SK-N-SH (cell line): ENCODE measurements at regions not wholly inside any gene's neighbourhood (a gene's known extent, or its start where the extent isn't known, plus 50 kb on each side); places are given as distances from the start of the nearest gene placed in this dataset.

Source experiments
- CHD2 ChIP-seq: fragments of 150-350 bp; IDR thresholded peaks from 2 replicates; pipeline ENCODE4 v1.6.1; 2018; ENCODE audit warnings: low read length; ENCODE audit not compliant: partially characterized antibody
- CTCF ChIP-seq: fragments of 200-600 bp; sonication (generic); IDR thresholded peaks from 2 replicates; pipeline ENCODE4 v1.6.1; 2017; ENCODE audit warnings: antibody characterized with exemption, mild to moderate bottlenecking, moderate library complexity
- ELF1 ChIP-seq: IDR thresholded peaks from 2 replicates; pipeline ENCODE4 v1.4.0; 2012
- EP300 ChIP-seq, 2 experiments: IDR thresholded peaks; 2 replicates each; pipeline versions ENCODE4 v1.4.0 to v1.6.1; 2012; ENCODE audit warnings: borderline replicate concordance in 1 of 2, low read depth in 1 of 2, low read length in 1 of 2
- GATA2 ChIP-seq: sonication (generic); formaldehyde crosslinking; IDR thresholded peaks from 2 replicates; pipeline ENCODE4 v1.5.0; 2020; ENCODE audit warnings: mild to moderate bottlenecking, missing genetic modification reagents
- IRF3 ChIP-seq: fragments of 150-350 bp; IDR thresholded peaks from 2 replicates; pipeline ENCODE4 v1.6.1; 2016; ENCODE audit warnings: mild to moderate bottlenecking, low read depth, low read length
- NFIC ChIP-seq: IDR thresholded peaks from 2 replicates; pipeline ENCODE4 v1.4.0; 2012; ENCODE audit warnings: borderline replicate concordance
- NRF1 ChIP-seq: IDR thresholded peaks from 2 replicates; pipeline ENCODE4 v1.6.1; 2012; ENCODE audit warnings: low read depth, mild to moderate bottlenecking, low read length
- REST ChIP-seq: IDR thresholded peaks from 2 replicates; pipeline ENCODE4 v1.6.1; 2012; ENCODE audit warnings: mild to moderate bottlenecking, low read depth, low read length, moderate library complexity
- TAF1 ChIP-seq: IDR thresholded peaks from 2 replicates; pipeline ENCODE4 v1.6.1; 2012; ENCODE audit warnings: low read depth, mild to moderate bottlenecking, low read length, moderate library complexity, borderline replicate concordance
- TCF12 ChIP-seq: IDR thresholded peaks from 2 replicates; pipeline ENCODE4 v1.4.0; 2012
- USF1 ChIP-seq: IDR thresholded peaks from 2 replicates; pipeline ENCODE4 v1.4.0; 2012; ENCODE audit warnings: low read depth, borderline replicate concordance
- YY1 ChIP-seq: IDR thresholded peaks from 2 replicates; pipeline ENCODE4 v1.4.0; 2012; ENCODE audit warnings: low read depth, mild to moderate bottlenecking
- ZBTB33 ChIP-seq: IDR thresholded peaks from 2 replicates; pipeline ENCODE4 v1.4.0; 2012; ENCODE audit warnings: low read depth, borderline replicate concordance

- TF ChIP-seq GATA2 (CRISPR knock-in tag) (peak; percentile 42; the same call in 1 of the 2 replicates), ZBTB33 (no peak), CHD2 (no peak), TCF12 (peak; percentile 31), NRF1 (no peak), USF1 (no peak), IRF3 (no peak), REST (no peak), CTCF (no peak), NFIC (no peak), YY1 (no peak), EP300 (IDR thresholded peaks at IDR 0.05; ENCODE audit: borderline replicate concordance in 1 of 2, low read depth in 1 of 2, low read length in 1 of 2) (peak in 1 of 2 experiments; percentile 83; a peak in 2 of 4 replicates), TAF1 (no peak), ELF1 (no peak)
These were observed 434.5 kb downstream of the HDGFL1 start (continued) for GRCh38 chr6:23003671-23004467.
